GM12865 (cell line): ENCODE measurements at regions not wholly inside any gene's neighbourhood (a gene's known extent, or its start where the extent isn't known, plus 50 kb on each side); places are given as distances from the start of the nearest gene placed in this dataset.

Experiments
- DNase-seq: peaks from one replicate; pipeline ENCODE4 v3.0.0; 2010; ENCODE audit warnings: low read depth
- H3K4me3 ChIP-seq: 2 replicates; pipeline ENCODE4 v1.5.1; 2011; ENCODE audit warnings: mild to moderate bottlenecking, low read depth, low read length, control low read depth
- TF ChIP-seq, protein P1 (sequence below): IDR thresholded peaks from 2 replicates; pipeline ENCODE4 v1.5.1; 2011; ENCODE audit warnings: low read length, control low read depth, low read depth, inconsistent platforms; ENCODE audit not compliant: insufficient read depth; ENCODE audit errors: missing control alignments

DNA sequence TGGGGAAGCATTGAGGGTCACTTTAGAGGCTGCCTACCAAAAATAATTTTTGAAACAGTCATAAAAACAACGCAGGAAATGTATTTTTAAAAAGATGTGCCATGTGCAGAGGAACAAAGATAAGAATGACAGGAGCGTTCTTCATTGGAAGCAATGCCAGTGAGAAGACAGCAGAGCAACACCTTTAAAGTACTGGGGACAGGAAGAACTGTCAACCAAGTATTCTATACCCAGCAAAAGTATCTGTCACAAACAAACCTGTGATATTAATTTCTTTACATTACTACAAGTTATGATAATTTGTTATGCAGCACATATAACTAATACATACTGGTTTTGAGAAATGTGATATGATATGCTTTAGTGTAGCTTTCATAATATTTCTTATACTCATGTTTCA is 675.6 kb downstream of the IRX1 start:
- TF ChIP-seq, protein P1, sequence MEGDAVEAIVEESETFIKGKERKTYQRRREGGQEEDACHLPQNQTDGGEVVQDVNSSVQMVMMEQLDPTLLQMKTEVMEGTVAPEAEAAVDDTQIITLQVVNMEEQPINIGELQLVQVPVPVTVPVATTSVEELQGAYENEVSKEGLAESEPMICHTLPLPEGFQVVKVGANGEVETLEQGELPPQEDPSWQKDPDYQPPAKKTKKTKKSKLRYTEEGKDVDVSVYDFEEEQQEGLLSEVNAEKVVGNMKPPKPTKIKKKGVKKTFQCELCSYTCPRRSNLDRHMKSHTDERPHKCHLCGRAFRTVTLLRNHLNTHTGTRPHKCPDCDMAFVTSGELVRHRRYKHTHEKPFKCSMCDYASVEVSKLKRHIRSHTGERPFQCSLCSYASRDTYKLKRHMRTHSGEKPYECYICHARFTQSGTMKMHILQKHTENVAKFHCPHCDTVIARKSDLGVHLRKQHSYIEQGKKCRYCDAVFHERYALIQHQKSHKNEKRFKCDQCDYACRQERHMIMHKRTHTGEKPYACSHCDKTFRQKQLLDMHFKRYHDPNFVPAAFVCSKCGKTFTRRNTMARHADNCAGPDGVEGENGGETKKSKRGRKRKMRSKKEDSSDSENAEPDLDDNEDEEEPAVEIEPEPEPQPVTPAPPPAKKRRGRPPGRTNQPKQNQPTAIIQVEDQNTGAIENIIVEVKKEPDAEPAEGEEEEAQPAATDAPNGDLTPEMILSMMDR, result no peak
- DNase-seq, result no peak
- H3K4me3 ChIP-seq, result no peak overlapping the region

DNA sequence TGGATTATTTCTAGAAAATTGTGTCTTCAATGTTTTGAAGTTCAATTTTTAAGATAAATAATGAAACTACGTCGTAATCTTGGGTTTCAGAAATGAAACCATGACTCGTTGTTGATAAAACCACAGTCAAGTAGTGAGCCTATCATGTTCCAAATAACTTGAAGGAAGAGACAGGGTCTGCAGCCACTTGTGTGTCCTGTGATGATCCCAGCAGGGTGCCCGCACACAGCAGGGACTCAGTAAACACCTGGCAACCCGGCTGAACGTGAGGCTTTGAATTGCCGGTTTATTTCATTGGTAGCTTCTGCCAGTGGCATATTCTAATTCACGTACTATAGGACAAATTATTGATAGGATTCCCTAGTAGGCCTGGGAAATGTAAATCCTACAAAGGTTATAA is 679.6 kb downstream of the IRX1 start:
- DNase-seq, result no peak
- H3K4me3 ChIP-seq, result no peak overlapping the region
- TF ChIP-seq, protein P1, result no peak

DNA sequence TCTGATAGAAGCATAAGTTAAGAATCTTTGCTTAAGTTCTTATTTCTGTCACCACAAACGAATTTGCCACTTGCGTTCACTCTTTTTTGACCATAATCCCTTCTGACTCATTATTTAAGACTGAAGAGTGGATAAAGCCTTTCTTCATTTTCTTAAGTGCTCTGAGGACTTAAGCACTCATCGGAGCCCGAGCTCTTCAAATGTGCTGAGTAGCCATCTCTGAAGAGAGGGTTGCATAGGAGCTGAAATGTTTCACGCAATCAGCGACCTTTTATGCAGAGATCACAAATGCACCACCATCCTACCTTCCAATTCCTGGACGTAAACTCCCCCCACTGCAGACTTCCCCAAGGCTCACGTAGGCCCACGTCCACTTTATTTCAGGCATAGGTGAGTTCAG is 699.2 kb downstream of the IRX1 start:
- no peak overlapping the region for H3K4me3 ChIP-seq
- TF ChIP-seq, protein P1, result no peak
- no peak for DNase-seq

DNA sequence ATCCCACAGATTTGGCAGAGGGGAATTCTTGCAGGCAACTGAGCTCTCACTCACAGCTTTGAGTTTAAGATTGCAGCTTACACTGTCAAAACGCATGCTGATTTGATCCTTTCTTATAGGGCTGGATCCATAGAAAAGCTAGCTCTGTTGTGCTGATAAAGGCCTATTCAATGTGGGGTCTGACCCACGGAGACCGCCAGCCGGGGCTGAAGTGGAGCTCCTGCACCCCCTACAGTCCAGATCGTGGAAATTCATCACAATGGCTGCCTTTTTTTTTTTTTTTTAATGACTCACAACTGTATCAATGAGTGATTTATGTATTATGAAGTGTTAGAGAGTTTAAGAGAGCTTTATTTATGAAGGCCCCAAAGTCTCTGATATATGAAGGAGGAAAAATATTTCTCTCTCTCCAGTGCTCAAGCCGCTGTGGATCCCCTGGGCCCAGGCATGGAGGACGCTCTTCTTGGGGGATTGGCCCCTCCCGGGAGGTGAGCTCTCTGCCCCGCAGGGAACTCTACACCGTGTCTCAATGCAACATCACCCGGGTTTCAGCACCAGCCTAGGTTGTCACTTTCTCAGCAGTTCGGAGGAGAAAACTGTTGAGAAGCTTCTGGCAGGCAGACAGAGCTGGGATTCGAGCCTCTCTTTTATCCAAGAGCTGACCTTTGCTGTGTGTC is 700.2 kb downstream of the IRX1 start:
- TF ChIP-seq, protein P1, result no peak
- DNase-seq, result no peak
- no peak overlapping the region for H3K4me3 ChIP-seq

DNA sequence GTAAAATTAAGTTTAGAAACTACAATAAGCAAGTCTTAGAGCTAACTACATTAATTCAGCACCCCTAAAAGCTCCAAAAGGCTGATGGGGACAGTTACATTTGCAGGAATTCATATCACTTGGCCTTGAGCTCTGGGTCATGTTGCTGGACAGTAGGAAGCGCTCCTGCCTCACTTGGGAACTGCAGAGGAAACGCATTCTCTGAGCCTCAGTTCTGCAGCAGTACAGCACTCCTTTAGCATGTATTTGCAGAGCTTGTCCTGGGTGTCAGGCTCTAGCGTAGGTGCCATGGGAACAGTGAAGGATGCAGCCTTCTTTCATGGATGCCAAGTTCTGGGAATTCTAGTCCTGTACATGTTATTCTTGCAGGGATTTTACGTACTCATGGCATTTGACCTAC is 710.4 kb downstream of the IRX1 start:
- H3K4me3 ChIP-seq, result no peak overlapping the region
- no peak for DNase-seq
- TF ChIP-seq, protein P1, result no peak

DNA sequence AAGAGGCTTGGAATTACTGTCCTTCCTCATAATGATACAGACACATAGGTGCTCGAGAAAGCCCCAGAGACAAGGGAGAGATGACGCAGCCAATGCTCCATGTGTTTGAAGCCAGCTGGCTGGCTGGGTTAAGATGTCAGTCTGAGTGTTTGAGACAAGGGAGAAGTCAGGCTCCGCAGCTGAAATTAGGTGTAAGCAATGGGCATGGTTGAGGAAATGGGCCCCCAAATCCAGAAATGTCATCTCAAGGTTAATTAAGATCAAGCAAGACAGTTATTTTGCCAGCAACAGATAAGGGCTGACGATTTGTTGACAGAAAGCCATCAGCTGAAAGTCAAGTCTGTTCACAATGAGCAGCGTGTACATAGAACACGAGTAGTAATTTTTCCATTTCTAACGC is 713.4 kb downstream of the IRX1 start:
- no peak overlapping the region for H3K4me3 ChIP-seq
- DNase-seq, result no peak
- TF ChIP-seq, protein P1, result no peak

DNA sequence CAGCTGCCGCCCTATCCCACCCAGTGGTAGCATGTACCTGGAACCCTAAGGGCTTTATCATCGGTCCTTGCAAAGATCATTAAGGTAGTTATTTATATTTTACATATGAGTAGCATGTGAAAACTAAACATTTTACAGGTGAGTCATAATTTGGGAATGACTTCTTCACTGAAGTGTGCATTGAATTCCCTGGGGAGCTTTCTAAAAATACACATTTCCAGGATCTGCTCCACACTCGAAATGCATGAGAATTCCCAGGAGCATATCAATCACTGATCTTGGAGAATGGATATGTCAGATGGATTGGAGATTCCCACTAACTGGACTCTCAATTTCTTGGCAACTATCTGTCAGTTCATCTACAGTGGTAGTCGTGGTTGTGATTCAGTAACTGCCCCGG is 717.5 kb downstream of the IRX1 start:
- no peak overlapping the region for H3K4me3 ChIP-seq
- TF ChIP-seq, protein P1, result no peak
- DNase-seq, result no peak
